Activated B cell treated with CpG ODN at 0.5 μM for 24 hours (primary cell): ENCODE measurements at regions not wholly inside any gene's neighbourhood (a gene's known extent, or its start where the extent isn't known, plus 50 kb on each side); places are given as distances from the start of the nearest gene placed in this dataset.

Source experiments
- ATAC-seq: fragments of 200-7000 bp; cut with Tn5 transposase; one replicate; pipeline ENCODE4 v1.10.0; 2021; ENCODE audit warnings: low read depth, mild to moderate bottlenecking, moderate library complexity
- CTCF ChIA-PET: fragments of 350-600 bp; sonication (Branson Sonifier 250); formaldehyde crosslinking; loops from one replicate; lab custom pipeline; 2021; ENCODE audit warnings: antibody characterized with exemption; lab: Charles Lee
- POLR2A ChIA-PET: fragments of 350-600 bp; sonication (Branson Sonifier 250); formaldehyde crosslinking; loops from one replicate; lab custom pipeline; 2021; ENCODE audit warnings: antibody characterized with exemption; lab: Charles Lee
- DNase-seq: peaks from one replicate; pipeline ENCODE4 v3.0.0; 2022
- H3K27ac Mint-ChIP-seq: one replicate; pipeline ENCODE4 v1.8.0; 2020; ENCODE audit warnings: mixed read lengths
- H3K27me3 Mint-ChIP-seq: one replicate; pipeline ENCODE4 v1.8.0; 2021; ENCODE audit warnings: mixed read lengths
- H3K36me3 Mint-ChIP-seq: one replicate; pipeline ENCODE4 v1.8.0; 2021; ENCODE audit warnings: low read depth, mixed read lengths
- H3K4me1 Mint-ChIP-seq: one replicate; pipeline ENCODE4 v1.8.0; 2021; ENCODE audit warnings: mixed read lengths
- H3K4me3 Mint-ChIP-seq: one replicate; pipeline ENCODE4 v1.8.0; 2020; ENCODE audit warnings: mild to moderate bottlenecking, mixed read lengths
- H3K9me3 Mint-ChIP-seq: one replicate; pipeline ENCODE4 v1.8.0; 2020; ENCODE audit warnings: mixed read lengths
- CTCF ChIP-seq: fragments of 200-600 bp; IDR thresholded peaks from one replicate; pipeline ENCODE4 v1.8.0; 2022; ENCODE audit warnings: antibody characterized with exemption, mild to moderate bottlenecking
- intact Hi-C: fragments of 100-400 bp; cut with micrococcal nuclease; formaldehyde crosslinking; loops from one replicate; pipeline ENCODE4 v1.15.1; 2024

DNA sequence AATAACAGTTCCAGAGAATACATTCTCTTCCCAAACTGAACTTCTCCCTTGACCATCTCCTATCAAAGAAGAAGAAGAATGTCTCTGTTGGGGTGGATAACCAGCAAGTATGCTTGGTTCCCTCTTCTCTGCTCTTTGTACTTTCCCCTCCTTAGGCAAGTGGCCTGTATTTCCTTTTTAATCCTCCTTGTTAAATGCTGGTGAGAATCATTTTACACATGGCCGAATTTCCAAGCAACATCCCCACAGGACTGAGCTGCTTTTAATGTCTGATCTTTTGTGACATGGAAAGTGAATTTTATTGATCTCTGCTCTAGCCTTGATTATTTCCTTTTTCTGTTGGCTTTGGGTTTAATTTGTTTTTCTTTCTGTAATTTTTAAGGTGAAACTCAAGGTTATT lies 336.7 kb downstream of the DUSP10 start:
- Mint-ChIP-seq H3K27ac (no peak overlapping the region), H3K4me1 (no peaks in the 10 kb centered on the region), H3K36me3 (no peaks in the 10 kb centered on the region), H3K9me3 (peaks cover 3% of the 10 kb centered on the region), H3K4me3 (no peak overlapping the region), H3K27me3 (peaks cover 10% of the 10 kb centered on the region)
- ChIA-PET POLR2A (no interaction called here), CTCF (no interaction called here)
- ATAC-seq = no peak
- TF ChIP-seq CTCF = no peak
- intact Hi-C loops = no loop called here
- no peak for DNase-seq

- TF ChIP-seq CTCF = no peak
- ChIA-PET POLR2A (no interaction called here), CTCF (no interaction called here)
- no peak for ATAC-seq
- no peak for DNase-seq
- no peaks in the 10 kb centered on the region for H3K4me1 Mint-ChIP-seq
- intact Hi-C loops = no loop called here
- no peak overlapping the region for H3K27ac Mint-ChIP-seq
- H3K27me3 Mint-ChIP-seq = peaks cover 13% of the 10 kb centered on the region
- no peaks in the 10 kb centered on the region for H3K36me3 Mint-ChIP-seq
- no peaks in the 10 kb centered on the region for H3K9me3 Mint-ChIP-seq
- H3K4me3 Mint-ChIP-seq = no peak overlapping the region
Measured at GRCh38 chr1:221408117-221408803, 333.6 kb downstream of the DUSP10 start.

- Mint-ChIP-seq H3K4me1 (no peaks in the 10 kb centered on the region), H3K36me3 (no peaks in the 10 kb centered on the region), H3K27ac (no peak overlapping the region), H3K4me3 (no peak overlapping the region), H3K9me3 (no peaks in the 10 kb centered on the region), H3K27me3 (peaks cover 16% of the 10 kb centered on the region)
- intact Hi-C loops = no loop called here
- no peak for DNase-seq
- ChIA-PET POLR2A (no interaction called here), CTCF (no interaction called here)
- no peak for TF ChIP-seq CTCF
- ATAC-seq = no peak
Measured at GRCh38 chr1:221411283-221411682, 330.6 kb downstream of the DUSP10 start.

DNA sequence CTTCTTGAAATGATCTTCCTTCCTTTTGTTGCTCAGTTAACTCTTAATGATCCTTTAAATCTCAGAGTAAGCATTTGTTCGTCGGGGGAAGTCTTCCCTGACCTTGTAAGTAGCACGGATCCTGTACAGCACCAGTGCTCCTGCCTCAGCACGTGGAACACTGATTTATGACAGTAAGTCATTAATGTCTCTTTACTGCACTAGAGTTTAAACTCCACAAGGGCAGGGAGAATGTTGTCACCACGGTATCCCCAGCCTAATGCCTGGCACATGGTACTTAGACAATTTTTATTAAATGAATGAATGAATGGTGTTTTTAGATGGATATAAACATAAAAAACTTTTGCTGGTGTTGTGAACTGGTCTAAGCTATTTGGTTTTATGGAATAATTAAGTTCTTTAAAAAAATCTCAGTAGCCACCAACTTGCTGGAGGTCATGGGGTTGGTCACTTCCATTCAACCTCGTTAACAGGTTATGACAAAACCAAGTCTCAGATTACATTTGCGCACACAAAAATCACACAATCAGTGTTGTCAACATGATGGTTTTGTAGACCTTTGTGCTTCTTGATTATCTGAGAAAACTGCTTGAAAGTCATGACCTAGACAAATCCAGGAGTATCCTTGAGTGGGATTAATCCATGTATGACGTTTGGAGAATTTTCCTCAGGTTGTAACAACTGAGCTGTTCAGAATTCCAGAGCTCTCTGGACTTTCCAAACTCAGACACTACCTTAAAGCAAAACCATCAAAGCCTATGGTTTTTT lies 326.9 kb downstream of the DUSP10 start:
- intact Hi-C loops = no loop called here
- DNase-seq (no peak), ATAC-seq (no peak)
- H3K4me3 Mint-ChIP-seq = no peak overlapping the region
- no peaks in the 10 kb centered on the region for H3K4me1 Mint-ChIP-seq
- H3K27me3 Mint-ChIP-seq = peaks cover 10% of the 10 kb centered on the region
- no peak overlapping the region for H3K27ac Mint-ChIP-seq
- POLR2A ChIA-PET = no interaction called here
- no peaks in the 10 kb centered on the region for H3K36me3 Mint-ChIP-seq
- CTCF ChIA-PET = no interaction called here
- no peak for TF ChIP-seq CTCF
- no peaks in the 10 kb centered on the region for H3K9me3 Mint-ChIP-seq

DNA sequence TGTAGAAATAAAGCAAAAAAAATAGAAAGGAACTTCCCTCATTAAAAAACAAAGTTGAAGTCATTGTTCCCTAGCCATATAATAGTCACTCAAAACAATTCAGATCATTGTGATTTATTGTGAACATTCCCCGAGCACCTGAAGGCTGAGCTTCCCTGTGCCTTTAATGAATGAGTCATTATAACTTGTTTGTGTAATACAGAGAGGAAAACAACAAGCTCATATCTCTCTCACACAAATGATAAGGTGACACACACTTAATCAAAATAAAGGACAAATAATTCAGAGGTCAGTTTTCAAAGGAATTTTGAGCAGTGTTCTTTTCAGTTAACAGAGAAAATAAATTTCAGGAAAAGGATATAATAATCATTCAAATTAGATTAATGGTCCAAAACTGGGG lies 326.2 kb downstream of the DUSP10 start:
- intact Hi-C loops = no loop called here
- CTCF ChIA-PET = no interaction called here
- H3K9me3 Mint-ChIP-seq = no peaks in the 10 kb centered on the region

More for the DNA sequence above, 326.2 kb downstream of the DUSP10 start:
- no peak for DNase-seq
- Mint-ChIP-seq H3K4me3 (no peak overlapping the region), H3K4me1 (no peaks in the 10 kb centered on the region), H3K27me3 (peaks cover 6% of the 10 kb centered on the region), H3K36me3 (no peaks in the 10 kb centered on the region), H3K27ac (no peak overlapping the region)
- no peak for TF ChIP-seq CTCF
- ATAC-seq = no peak
- POLR2A ChIA-PET = no interaction called here
